Ureter (tissue), 1 donor: ENCODE measurements at regions not wholly inside any gene's neighbourhood (a gene's known extent, or its start where the extent isn't known, plus 50 kb on each side); places are given as distances from the start of the nearest gene placed in this dataset.
A peak's percentile ranks its signal among the peaks of the same experiment; 100 is the strongest.

Experiments
- DNase-seq: peaks from one replicate; pipeline ENCODE4 v3.0.0-alpha.2; 2020; ENCODE audit warnings: low spot score
- donor health status: DM: yes; HTN: yes; CAD: no.

GRCh38 chr7:155201325-155202087, 96.2 kb upstream of the INSIG1 start:
- no peak for DNase-seq

DNA sequence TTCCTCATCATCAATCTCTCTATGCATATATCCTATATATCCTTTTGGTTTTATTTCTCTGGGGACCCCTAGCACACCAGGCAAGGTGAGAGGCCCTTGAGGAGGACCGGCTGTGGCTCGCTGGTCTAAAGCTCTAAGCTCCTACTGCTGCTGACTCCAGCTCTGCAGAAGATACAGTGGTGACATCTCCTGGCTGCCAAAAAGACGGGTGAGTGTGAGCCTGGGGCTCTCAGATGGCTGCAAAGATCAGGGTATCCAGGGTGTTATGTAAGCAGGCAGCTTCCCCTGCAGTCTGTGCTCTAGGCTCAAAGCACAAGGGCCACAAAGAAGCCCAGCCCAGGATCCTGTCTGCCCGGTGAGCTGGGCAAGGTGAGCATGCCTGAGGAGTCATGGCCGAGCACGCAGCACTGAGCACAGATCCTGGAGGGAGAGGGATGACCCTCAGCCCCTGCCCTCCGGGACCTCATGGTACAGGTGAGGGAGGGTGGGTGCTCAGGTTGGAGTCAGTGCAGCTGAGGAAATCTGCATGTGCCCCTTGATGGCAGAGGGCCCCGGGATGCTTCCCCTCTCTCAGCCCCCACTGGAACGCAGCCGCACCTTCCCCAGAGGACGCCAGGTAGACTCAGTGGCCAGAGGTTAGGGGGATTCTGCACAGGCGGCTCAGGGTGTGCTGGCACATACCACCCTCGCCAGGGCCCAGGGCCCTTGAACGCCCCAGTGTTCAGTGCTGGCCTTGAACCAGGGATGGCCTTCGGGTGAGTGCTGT, 95.4 kb upstream of the INSIG1 start:
- DNase-seq, result no peak

- no peak for DNase-seq
Observed at GRCh38 chr7:155203059-155203881, 94.4 kb upstream of the INSIG1 start.

GRCh38 chr7:155203882-155204691, 93.6 kb upstream of the INSIG1 start:
- no peak for DNase-seq

DNA sequence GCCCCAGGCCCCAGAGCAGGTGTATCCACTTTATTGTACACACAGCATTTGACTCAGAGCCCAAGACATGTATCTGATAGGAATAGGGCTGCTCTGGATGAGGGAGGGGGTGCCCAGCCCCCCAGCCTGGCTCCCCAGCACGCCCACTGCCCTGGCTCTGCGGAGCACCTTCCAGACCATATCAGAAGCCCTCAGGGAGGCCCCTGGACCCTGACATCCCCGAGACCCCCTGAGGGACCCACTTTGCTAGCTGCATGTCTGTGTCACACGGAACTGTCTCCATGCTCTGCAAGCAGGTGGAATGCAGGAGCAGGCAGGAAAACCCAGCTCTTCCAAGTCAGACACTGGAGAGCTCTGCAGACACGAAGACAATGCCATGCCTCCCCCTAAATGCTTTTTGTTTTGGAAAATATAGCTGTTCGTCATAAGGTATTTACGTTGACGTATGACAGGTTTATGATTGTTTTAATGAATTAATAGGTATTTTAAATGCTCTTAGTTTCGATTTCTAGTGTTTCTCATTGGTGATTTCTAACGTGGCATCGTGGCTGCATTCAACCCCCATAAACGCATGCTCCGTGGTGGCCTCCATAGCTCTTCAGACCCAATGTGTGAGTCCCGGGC, 92.8 kb upstream of the INSIG1 start:
- no peak for DNase-seq

DNA sequence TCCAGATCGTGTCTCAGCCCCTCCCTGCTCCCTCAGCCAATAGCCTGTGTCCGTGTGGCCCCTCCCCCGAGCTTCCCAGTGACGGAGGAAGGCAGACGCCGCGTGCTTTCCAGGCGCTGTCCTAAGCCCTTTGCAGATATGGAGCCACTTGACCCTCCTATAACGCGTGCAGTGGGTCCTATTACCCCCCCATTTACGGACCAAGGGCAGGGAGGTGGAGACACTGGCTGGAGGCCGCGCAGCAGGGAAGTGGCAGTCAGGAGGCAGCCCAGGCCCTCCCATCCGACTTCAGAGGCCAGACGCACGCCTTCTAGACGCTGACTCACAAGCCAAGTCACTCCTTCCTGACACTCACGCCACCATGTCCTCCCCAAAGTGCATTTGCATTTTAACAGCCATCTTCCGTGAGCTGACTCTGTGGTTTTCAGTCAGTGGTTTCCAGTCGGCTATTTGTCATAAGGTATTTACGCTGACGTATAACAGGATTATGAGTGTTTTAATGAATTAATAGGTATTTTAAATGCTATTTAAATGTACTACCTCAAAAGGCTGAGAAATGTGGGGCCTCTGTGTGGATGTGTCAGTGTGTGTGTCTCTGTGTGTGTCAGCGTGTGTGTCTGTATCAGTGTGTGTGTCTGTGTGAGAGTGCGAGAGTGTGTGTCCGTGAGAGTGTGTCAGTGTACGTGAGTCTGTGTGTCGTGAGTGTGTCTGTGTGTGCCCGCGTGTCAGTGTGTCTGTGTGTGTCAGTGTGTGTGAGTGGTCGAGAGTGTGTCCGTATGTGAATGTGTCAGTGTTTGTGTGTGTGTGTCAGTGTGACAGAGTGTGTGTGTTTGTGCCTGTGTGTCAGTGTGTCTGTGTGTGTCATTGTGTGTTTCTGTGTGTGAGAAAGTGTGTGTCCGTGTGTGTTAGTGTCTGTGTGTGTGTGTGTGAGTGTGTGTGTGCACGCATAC, 92.0 kb upstream of the INSIG1 start:
- peak; percentile 84 for DNase-seq

- DNase-seq, result peak; percentile 61
Observed at GRCh38 chr7:155206318-155207020, 91.2 kb upstream of the INSIG1 start.

GRCh38 chr7:155207326-155208002, 90.2 kb upstream of the INSIG1 start:
- DNase-seq, result no peak

GRCh38 chr7:155208681-155209477, 88.8 kb upstream of the INSIG1 start:
- no peak for DNase-seq

DNA sequence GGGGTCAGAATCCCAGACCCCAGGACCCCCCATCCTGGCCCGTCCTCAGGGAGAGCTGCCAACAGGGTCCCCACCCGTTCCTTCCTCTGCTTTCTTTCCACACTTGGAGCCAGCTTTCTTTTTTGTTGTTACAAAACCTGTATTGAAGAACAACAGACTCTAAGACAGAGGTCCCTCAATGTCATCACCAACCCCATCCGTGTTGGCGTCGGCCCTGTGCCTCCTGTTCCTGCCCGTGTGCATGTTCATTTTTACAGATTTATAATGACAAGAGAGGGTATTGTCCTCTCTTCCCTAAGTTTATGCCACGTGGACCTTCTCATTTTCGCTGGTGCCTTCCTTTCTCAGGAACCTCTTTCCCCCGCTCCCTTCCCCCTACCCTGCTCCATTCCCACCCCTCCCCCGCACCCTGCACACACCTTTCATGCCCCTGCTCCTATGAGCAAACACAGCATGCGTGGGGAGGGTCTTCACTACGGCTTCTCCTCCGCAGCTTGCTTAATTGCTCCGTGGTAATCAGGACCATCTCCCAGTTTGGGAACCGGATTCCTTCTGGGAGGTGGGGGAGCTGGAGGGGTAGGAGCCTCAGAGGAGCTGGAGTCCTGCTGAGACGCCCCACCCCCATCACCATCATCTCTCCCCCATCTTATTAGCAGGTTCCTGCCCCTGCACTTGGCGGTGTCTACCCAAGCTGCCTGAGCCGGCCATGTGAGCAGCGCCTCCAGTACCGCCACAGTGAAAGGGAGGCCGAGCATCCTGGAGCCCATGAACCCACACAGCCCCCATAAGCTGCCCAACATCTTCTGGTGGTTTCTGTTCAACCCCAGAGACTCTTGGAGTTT, 88.0 kb upstream of the INSIG1 start:
- DNase-seq, result no peak

DNA sequence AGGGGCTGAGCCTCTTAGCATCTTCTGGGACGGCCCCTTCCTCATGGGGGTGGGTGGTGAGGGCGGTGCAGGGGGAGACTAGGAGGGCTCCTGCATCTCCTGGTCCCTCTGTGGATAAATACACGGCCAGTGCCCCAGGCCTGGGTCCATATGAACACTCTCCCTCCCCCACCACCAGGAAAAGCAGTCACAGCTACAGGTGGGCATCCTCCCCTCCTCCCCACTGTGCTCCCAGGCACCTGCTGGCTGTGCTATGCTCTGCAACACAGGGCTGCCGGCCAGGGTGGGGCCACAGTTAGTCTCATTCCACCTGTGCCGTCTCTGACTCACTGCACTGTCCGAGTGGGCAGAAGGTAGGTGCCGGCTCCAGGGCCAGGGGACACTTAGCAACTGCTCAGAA, 87.3 kb upstream of the INSIG1 start:
- DNase-seq, result no peak

- no peak for DNase-seq
Observed at GRCh38 chr7:155211173-155211572, 86.5 kb upstream of the INSIG1 start.

DNA sequence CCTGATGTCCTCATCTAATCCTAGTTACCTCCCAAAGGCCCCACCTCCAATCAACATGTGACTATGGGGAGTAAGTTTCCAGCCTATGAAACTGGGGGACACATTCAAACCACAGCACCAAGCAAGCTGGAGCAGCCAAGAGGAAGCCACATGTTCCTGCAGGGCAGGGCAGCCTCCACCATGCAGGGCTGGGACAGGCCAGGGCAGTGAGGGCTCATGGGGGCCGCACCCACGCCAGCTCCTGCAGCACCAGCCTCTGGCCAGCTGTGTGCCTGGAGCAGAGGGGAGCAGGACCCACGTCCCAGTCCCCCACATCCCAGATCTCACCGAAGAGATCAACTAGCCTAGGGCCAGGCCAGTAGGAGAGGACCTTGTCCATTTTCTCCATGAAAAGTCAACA, 85.9 kb upstream of the INSIG1 start:
- DNase-seq, result no peak

DNA sequence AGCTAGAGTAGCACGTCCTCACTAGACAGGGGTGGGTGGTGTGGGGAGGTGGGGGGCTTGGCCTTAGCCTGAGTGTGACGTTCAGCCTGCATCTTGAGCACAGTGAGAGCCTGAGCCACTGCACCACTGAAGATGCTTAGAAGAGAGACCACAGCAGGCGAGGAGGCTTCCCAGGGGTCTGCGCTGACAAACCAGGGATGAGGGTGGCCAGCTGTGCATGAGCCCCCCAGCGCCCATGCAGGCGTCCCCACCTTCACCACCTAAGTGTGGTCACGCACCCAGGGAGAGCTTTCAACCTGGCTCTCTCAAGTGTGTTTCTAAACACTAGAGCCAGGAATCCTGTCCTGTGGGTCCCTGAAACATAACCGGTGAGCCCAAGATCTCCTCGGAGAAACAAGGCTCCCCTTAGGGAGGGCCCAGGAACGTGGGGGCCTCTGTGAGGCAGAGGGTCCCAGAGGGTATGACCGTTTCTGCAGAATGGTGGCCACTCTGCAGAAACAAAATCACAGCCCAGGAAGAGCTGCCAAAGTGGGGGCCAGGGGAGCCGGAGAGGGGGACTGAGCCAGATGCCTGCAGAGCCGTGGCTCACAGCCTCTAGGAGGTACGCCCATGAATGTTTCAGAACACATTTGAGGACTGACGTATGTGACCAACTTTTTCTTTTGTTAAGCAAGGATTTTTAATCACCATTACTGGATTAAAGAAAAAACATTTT, 85.2 kb upstream of the INSIG1 start:
- DNase-seq, result no peak

DNA sequence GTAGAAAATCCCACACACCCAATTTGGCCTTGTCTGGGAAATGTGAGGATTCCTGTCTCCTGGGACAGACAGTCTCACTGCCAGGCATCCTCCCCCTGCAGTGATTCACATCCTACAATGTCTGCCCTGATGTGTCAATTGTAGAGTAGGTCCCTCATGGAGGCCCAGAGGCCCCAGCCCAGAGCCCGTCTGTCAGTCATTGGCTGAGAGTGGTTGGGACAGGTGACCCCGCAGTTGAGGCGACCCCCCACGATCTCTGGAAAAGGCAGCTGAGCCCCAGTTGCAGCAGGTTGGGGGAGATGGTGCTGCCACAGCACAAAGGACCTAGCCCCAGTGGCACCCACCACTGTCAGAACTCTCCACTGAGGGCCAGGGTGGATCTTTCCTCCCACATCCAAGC, 84.3 kb upstream of the INSIG1 start:
- no peak for DNase-seq
